ENCODE measurements at regions not wholly inside any gene's neighbourhood (a gene's known extent, or its start where the extent isn't known, plus 50 kb on each side); places are given as distances from the start of the nearest gene placed in this dataset.

GRCh38 chr2:509888-510287 lies 167.3 kb downstream of the TMEM18 start:
- no peak for DNase-seq (ENCODE audit: low spot score)

- no peak for DNase-seq (ENCODE audit: low spot score)
Observed at GRCh38 chr2:508121-508520, 169.1 kb downstream of the TMEM18 start.

- DNase-seq (ENCODE audit: low spot score): no peak
Observed at GRCh38 chr2:506866-507265, 170.3 kb downstream of the TMEM18 start.

- DNase-seq (ENCODE audit: low spot score): no peak
Observed at GRCh38 chr2:506451-506850, 170.8 kb downstream of the TMEM18 start.

- no peak for DNase-seq (ENCODE audit: low spot score)
Observed at GRCh38 chr2:505941-506340, 171.3 kb downstream of the TMEM18 start.

- DNase-seq (ENCODE audit: low spot score): no peak
Observed at GRCh38 chr2:503288-503999, 173.8 kb downstream of the TMEM18 start.

- DNase-seq (ENCODE audit: low spot score): no peak
Observed at GRCh38 chr2:502831-503230, 174.4 kb downstream of the TMEM18 start.

GRCh38 chr2:501667-502066 lies 175.5 kb downstream of the TMEM18 start:
- DNase-seq (ENCODE audit: low spot score): no peak

GRCh38 chr2:501130-501529 lies 176.1 kb downstream of the TMEM18 start:
- peak; percentile 25 for DNase-seq (ENCODE audit: low spot score)

- DNase-seq (ENCODE audit: low spot score): no peak
Observed at GRCh38 chr2:499726-500125, 177.5 kb downstream of the TMEM18 start.

GRCh38 chr2:498493-499178 lies 178.6 kb downstream of the TMEM18 start:
- DNase-seq (ENCODE audit: low spot score): no peak

- DNase-seq (ENCODE audit: low spot score): no peak
Observed at GRCh38 chr2:497770-498492, 179.3 kb downstream of the TMEM18 start.

GRCh38 chr2:496729-497128 lies 180.5 kb downstream of the TMEM18 start:
- no peak for DNase-seq (ENCODE audit: low spot score)

- DNase-seq (ENCODE audit: low spot score): no peak
Observed at GRCh38 chr2:495745-496275, 181.4 kb downstream of the TMEM18 start.

GRCh38 chr2:494853-495252 lies 182.4 kb downstream of the TMEM18 start:
- DNase-seq (ENCODE audit: low spot score): no peak

- DNase-seq (ENCODE audit: low spot score): no peak
Observed at GRCh38 chr2:493228-493627, 184.0 kb downstream of the TMEM18 start.

- DNase-seq (ENCODE audit: low spot score): no peak
Observed at GRCh38 chr2:492178-492577, 185.0 kb downstream of the TMEM18 start.

- DNase-seq (ENCODE audit: low spot score): no peak
Observed at GRCh38 chr2:489838-490237, 187.4 kb downstream of the TMEM18 start.

- no peak for DNase-seq (ENCODE audit: low spot score)
Observed at GRCh38 chr2:489084-489483, 188.1 kb downstream of the TMEM18 start.

GRCh38 chr2:487186-488079 lies 189.8 kb downstream of the TMEM18 start:
- DNase-seq (ENCODE audit: low spot score): no peak

GRCh38 chr2:486371-486770 lies 190.8 kb downstream of the TMEM18 start:
- no peak for DNase-seq (ENCODE audit: low spot score)

- no peak for DNase-seq (ENCODE audit: low spot score)
Observed at GRCh38 chr2:481388-481787, 193.5 kb upstream of the ALKAL2 start.

Data from COLO829 (cell line).